SU-DHL-6 (cell line): ENCODE measurements at regions not wholly inside any gene's neighbourhood (a gene's known extent, or its start where the extent isn't known, plus 50 kb on each side); places are given as distances from the start of the nearest gene placed in this dataset.

Experiments used
- CTCF ChIP-seq: fragments of 200-600 bp; sonication (generic); IDR thresholded peaks from one replicate; pipeline ENCODE4 v1.5.1; 2017; ENCODE audit warnings: antibody characterized with exemption, mild to moderate bottlenecking, low read length, moderate library complexity; ENCODE audit not compliant: insufficient read depth, poor library complexity, severe bottlenecking
- EZH2phosphoT487 ChIP-seq: fragments of 200-600 bp; sonication (generic), shearing (Covaris generic); conservative IDR thresholded peaks from 2 replicates; pipeline ENCODE4 v1.6.1; 2018; ENCODE audit warnings: mild to moderate bottlenecking, antibody characterized with exemption, low read length, moderate library complexity, mixed read lengths

- TF ChIP-seq CTCF, result no peak
- TF ChIP-seq EZH2phosphoT487, result no peak
These were observed 341.2 kb downstream of the GLRX3 start for GRCh38 chr10:130477360-130477759.
